HEK293T (cell line): ENCODE measurements at regions not wholly inside any gene's neighbourhood (a gene's known extent, or its start where the extent isn't known, plus 50 kb on each side); places are given as distances from the start of the nearest gene placed in this dataset.
"Not testable (repeated sequence)": the region's sequence is repeated elsewhere in the genome, so short reads cannot be mapped to it uniquely, and the experiment has no call there.

Experiments
- CTCF ChIA-PET: fragments of 350-600 bp; formaldehyde crosslinking; extraction: SDS; loops from one replicate; lab custom pipeline; 2021; ENCODE audit warnings: antibody characterized with exemption, inconsistent platforms; lab: Yijun Ruan, JAX
- POLR2A ChIA-PET: fragments of 350-600 bp; formaldehyde crosslinking; extraction: SDS; loops from one replicate; lab custom pipeline; 2020; ENCODE audit warnings: antibody characterized with exemption, inconsistent platforms; lab: Yijun Ruan, JAX
- DNase-seq: peaks from one replicate; pipeline ENCODE4 v3.0.0; 2012; ENCODE audit warnings: mixed read lengths; ENCODE audit errors: extremely low spot score
- ARNT ChIP-seq: fragments of 450-650 bp; IDR thresholded peaks from 2 replicates; pipeline ENCODE4 v1.6.1; 2017; ENCODE audit warnings: mild to moderate bottlenecking
- BHLHE40 ChIP-seq: fragments of 450-650 bp; IDR thresholded peaks from 2 replicates; pipeline ENCODE4 v1.6.1; 2016; ENCODE audit warnings: mild to moderate bottlenecking, moderate library complexity, borderline replicate concordance
- CTBP1 ChIP-seq: fragments of 450-650 bp; IDR thresholded peaks from 2 replicates; pipeline ENCODE4 v1.6.1; 2016; ENCODE audit warnings: borderline replicate concordance
- ELF4 ChIP-seq: fragments of 450-650 bp; IDR thresholded peaks from 2 replicates; pipeline ENCODE4 v1.6.1; 2017; ENCODE audit warnings: antibody characterized with exemption
- FOXA1 ChIP-seq: fragments of 450-650 bp; IDR thresholded peaks from 2 replicates; pipeline ENCODE4 v1.6.1; 2016; ENCODE audit warnings: mild to moderate bottlenecking
- FOXK2 ChIP-seq: fragments of 450-650 bp; IDR thresholded peaks from 2 replicates; pipeline ENCODE4 v1.6.1; 2016; ENCODE audit warnings: mild to moderate bottlenecking
- FOXM1 ChIP-seq: fragments of 450-650 bp; IDR thresholded peaks from 2 replicates; pipeline ENCODE4 v1.6.1; 2017; ENCODE audit warnings: mild to moderate bottlenecking, borderline replicate concordance
- HDGF ChIP-seq: fragments of 450-650 bp; IDR thresholded peaks from 2 replicates; pipeline ENCODE4 v1.6.1; 2017; ENCODE audit warnings: antibody characterized with exemption, borderline replicate concordance
- L3MBTL2 ChIP-seq: fragments of 450-650 bp; conservative IDR thresholded peaks from 2 replicates; pipeline ENCODE4 v1.6.1; 2016; ENCODE audit warnings: mild to moderate bottlenecking
- LEF1 ChIP-seq: fragments of 450-650 bp; IDR thresholded peaks from 2 replicates; pipeline ENCODE4 v1.6.1; 2017; ENCODE audit warnings: mild to moderate bottlenecking, borderline replicate concordance
- NFRKB ChIP-seq: fragments of 450-650 bp; IDR thresholded peaks from 2 replicates; pipeline ENCODE4 v1.6.1; 2016; ENCODE audit warnings: mild to moderate bottlenecking, moderate library complexity
- SP1 ChIP-seq: fragments of 450-650 bp; IDR thresholded peaks from 2 replicates; pipeline ENCODE4 v1.6.1; 2017
- SUZ12 ChIP-seq: fragments of 450-650 bp; IDR thresholded peaks from 2 replicates; pipeline ENCODE4 v1.6.1; 2016; ENCODE audit warnings: mild to moderate bottlenecking
- TARDBP ChIP-seq: fragments of 450-650 bp; IDR thresholded peaks from 2 replicates; pipeline ENCODE4 v1.6.1; 2016
- ZNF384 ChIP-seq: fragments of 450-650 bp; IDR thresholded peaks from 2 replicates; pipeline ENCODE4 v1.6.1; 2016
- TF ChIP-seq, protein P1 (sequence below): fragments of 450-650 bp; IDR thresholded peaks from 2 replicates; pipeline ENCODE4 v1.6.1; 2016

DNA sequence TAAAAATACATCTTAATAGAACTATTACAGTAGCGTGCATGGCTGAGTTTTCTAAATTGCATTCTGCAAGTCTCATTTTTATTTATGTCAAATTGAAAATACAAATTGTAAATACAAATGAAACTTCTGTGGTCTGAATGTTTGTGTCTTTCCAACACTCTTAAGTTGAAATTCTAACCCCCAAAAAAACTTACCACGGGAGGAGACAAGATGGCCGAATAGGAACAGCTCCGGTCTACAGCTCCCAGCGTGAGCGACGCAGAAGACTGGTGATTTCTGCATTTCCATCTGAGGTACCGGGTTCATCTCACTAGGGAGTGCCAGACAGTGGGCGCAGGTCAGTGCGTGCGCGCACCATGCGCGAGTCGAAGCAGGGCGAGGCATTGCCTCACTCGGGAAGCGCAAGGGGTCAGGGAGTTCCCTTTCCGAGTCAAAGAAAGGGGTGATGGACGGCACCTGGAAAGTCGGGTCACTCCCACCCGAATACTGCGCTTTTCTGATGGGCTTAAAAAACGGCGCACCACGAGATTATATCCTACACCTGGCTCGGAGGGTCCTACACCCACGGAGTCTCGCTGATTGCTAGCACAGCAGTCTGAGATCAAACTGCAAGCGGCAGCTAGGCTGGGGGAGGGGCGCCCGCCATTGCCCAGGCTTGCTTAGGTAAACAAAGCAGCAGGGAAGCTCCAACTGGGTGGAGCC is 83.9 kb upstream of the PAM start:
- CTCF ChIA-PET, DNase-seq, POLR2A ChIA-PET: not testable (repeated sequence)
- peak; percentile 31; the same call in 1 of the 2 replicates for TF ChIP-seq L3MBTL2

DNA sequence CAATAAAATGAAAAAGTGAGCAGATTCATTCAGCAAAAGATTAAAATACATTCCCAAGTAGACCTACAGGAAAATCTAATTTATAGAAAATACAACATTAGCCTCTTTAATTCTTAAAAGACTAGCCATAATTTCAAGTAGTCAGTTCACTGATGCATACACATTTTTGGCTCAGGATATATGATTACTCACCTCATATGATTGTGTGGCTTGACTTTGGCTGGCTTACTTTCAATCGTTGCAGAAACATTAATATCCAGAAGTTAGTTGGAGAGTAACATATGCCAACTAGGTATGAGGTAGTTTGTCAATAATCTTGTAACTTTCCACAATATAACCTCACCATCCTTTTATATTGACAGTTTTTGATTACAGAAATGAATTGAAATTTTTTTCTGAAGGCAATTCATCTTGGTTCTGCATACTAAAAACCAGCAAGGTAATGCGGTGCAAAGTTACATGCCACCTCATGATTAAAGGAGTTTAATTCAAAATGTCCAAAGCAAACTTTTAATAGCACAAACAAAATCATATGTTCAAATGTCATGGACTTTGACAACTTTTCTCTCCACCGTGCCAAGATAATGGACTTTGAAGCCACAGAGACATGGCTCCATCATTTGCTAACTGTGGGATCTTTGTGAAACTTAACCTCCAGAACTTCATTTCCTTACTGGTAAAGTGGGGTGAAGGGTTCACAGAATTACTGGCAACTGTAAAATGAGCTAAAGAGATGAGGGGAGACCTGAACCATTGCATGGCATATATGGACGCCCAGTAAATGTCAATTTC is 76.6 kb upstream of the PAM start:
- DNase-seq = no peak

DNA sequence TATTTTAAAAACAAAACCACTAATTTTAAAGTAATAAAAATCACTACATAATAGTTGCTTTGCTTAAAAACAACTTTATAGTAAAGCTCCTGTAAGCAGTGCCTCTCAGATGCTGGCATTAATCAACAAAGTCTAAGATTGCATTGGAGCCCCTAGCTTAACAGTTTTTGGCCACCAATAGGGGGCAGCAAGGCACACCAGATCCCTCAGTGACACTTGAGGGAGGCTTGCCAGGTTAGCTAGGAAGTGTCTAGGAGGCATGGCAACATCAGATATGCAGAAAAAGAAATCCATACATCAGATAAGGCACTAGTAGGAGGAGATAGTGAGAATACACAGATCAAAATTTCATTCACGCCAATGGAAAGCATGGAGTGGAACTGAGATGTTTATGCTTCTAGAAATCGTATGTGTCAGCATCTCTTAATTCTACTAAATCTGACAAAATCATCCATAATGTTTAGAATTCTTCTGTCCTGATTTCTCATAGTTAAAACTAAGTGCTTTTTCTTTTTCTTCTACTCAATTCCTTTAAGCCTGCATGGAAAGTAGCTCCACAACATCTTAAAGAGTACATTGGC is 73.6 kb upstream of the PAM start:
- TF ChIP-seq ZNF384 (no peak), TARDBP (no peak), SP1 (no peak), CTBP1 (no peak), L3MBTL2 (no peak), FOXM1 (no peak), FOXA1 (no peak), LEF1 (no peak), SUZ12 (no peak), BHLHE40 (no peak), FOXK2 (no peak), ELF4 (no peak), NFRKB (no peak), ARNT (no peak), HDGF (no peak)
- TF ChIP-seq, protein P1, sequence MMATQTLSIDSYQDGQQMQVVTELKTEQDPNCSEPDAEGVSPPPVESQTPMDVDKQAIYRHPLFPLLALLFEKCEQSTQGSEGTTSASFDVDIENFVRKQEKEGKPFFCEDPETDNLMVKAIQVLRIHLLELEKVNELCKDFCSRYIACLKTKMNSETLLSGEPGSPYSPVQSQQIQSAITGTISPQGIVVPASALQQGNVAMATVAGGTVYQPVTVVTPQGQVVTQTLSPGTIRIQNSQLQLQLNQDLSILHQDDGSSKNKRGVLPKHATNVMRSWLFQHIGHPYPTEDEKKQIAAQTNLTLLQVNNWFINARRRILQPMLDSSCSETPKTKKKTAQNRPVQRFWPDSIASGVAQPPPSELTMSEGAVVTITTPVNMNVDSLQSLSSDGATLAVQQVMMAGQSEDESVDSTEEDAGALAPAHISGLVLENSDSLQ = no peak
- ChIA-PET CTCF (interaction anchor here (0.6 to 2.5 kb wide), 15 partner anchors 11 to 1149 kb away, joined by 3 to 12 read pairs (median 3); no protein-coding TSS in a partner anchor), POLR2A (interaction anchor here (0.9 kb wide), 1 partner anchor 74 kb away, joined by 5 read pairs; the partner anchor contains the start of gene PAM)
- DNase-seq = peak; percentile 69

More for the DNA sequence above, 76.6 kb upstream of the PAM start:
- ChIA-PET POLR2A (no interaction called here), CTCF (no interaction called here)
- TF ChIP-seq FOXK2 = no peak
- TF ChIP-seq SUZ12 = no peak
- no peak for TF ChIP-seq ZNF384
- TF ChIP-seq, protein P1 = no peak
- no peak for TF ChIP-seq LEF1

DNA sequence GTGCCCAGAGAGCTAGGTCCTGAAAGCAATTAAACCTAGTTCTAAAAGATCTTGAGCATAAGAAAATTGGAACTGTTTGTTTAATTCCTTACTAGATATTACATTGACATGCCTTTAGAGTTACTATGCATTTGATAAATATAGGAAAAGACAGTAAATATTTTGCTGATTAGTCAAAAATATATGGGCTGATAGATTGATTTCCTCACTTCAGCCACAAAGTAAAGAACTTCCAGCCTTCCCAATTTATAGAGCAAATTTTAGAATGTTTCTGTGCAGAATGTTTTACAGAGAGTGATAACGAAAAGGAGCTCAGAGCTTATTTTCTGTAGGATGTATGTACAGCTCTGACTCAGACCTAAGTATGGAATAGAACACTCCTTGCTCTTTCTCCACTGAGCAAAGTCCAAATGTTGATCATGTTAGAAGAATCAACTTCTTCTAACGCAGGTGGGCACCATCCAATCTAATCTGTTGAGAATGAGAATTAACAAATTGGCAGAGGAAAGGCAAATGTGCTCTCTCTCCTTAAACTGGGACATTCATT is 72.9 kb upstream of the PAM start:
- ChIA-PET CTCF (interaction anchor here (0.7 to 2.5 kb wide), 8 partner anchors 10 to 446 kb away, joined by 3 to 12 read pairs (median 4); no protein-coding TSS in a partner anchor), POLR2A (no interaction called here)
- TF ChIP-seq CTBP1 = no peak
- TF ChIP-seq SP1 = no peak
- TF ChIP-seq SUZ12 = no peak
- no peak for TF ChIP-seq LEF1
- TF ChIP-seq ARNT = no peak
- no peak for TF ChIP-seq BHLHE40
- no peak for TF ChIP-seq FOXM1
- no peak for TF ChIP-seq ZNF384
- TF ChIP-seq, protein P1 = no peak
- TF ChIP-seq FOXA1 = no peak
- no peak for TF ChIP-seq HDGF
- no peak for TF ChIP-seq ELF4
- no peak for TF ChIP-seq NFRKB
- no peak for TF ChIP-seq FOXK2
- TF ChIP-seq L3MBTL2 = no peak
- no peak for TF ChIP-seq TARDBP
- no peak for DNase-seq

DNA sequence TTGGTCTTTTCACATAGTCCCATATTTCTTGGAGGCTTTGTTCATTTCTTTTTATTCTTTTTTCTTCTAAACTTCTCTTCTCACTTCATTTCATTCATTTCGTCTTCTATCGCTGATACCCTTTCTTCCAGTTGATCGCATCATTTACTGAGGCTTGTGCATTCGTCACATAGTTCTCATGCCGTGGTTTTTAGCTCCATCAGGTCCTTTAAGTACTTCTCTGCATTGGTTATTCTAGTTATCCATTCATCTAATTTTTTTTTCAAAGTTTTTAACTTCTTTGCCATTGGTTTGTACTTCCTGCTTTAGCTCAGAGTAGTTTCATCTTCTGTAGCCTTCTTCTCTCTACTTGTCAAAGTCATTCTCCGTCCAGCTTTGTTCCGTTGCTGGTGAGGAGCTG is 67.0 kb upstream of the PAM start:
- CTCF ChIA-PET, DNase-seq, POLR2A ChIA-PET: not testable (repeated sequence)

DNA sequence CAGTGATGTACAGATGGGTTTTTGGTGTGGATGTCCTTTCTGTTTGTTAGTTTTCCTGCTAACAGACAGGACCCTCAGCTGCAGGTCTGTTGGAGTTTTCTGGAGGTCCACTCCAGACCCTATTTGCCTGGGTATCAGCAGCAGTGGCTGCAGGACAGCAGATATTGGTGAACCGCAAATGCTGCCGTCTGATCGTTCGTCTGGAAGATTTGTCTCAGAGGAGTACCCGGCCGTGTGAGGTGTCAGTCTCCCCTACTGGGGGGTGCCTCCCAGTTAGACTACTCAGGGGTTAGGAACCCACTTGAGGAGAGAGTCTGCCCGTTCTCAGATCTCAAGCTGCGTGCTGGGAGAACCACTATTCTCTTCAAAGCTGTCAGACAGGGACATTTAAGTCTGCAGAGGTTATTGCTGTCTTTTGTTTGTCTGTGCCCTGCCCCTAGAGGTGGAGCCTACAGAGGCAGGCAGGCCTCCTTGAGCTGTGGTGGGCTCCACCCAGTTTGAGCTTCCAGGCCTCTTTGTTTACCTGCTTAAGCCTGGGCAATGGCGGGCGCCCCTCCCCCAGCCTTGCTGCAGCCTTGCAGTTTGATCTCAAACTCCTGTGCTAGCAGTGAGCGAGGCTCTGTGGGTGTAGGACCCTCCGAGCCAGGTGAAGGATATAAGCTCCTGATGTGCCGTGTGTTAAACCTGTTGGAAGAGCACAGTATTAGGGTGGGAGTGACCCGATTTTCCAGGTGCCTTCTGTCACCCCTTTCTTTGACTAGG is 66.3 kb upstream of the PAM start:
- POLR2A ChIA-PET, DNase-seq: not testable (repeated sequence)
- CTCF ChIA-PET = interaction anchor here (0.6 kb wide), 1 partner anchor 70 kb away, joined by 3 read pairs; no protein-coding TSS in a partner anchor
